ENCODE measurements at regions not wholly inside any gene's neighbourhood (a gene's known extent, or its start where the extent isn't known, plus 50 kb on each side); places are given as distances from the start of the nearest gene placed in this dataset.

- TF ChIP-seq POLR2A (IDR thresholded peaks at IDR 0.05; ENCODE audit: low read length) = no peak
- no peak for TF ChIP-seq GATA1 (IDR thresholded peaks at IDR 0.05; ENCODE audit: low read depth, low read length)
These were observed 494.4 kb upstream of the RGS6 start for GRCh38 chr14:71437870-71438269.

Data from erythroblast (primary cell).